A673 (cell line): ENCODE measurements at regions not wholly inside any gene's neighbourhood (a gene's known extent, or its start where the extent isn't known, plus 50 kb on each side); places are given as distances from the start of the nearest gene placed in this dataset.
A peak's percentile ranks its signal among the peaks of the same experiment; 100 is the strongest.

Experiments used
- BruUV-seq: library from RNA; stranded (reverse); fragments of 400-500 nt; replicated peaks from 2 replicates; lab custom pipeline; 2021; lab: Mats Ljungman, UMichigan
- CTCF ChIA-PET: fragments of 300-600 bp; sonication (Branson Sonifier 250); formaldehyde crosslinking; loops from one replicate; lab custom pipeline; 2022; ENCODE audit warnings: antibody characterized with exemption; lab: Charles Lee
- POLR2A ChIA-PET: fragments of 300-600 bp; sonication (Branson Sonifier 250); formaldehyde crosslinking; loops from one replicate; lab custom pipeline; 2022; ENCODE audit warnings: antibody characterized with exemption; ENCODE audit not compliant: low non-redundant PET; lab: Charles Lee
- DNase-seq: peaks from one replicate; pipeline ENCODE4 v3.0.0-alpha.2; 2015; ENCODE audit warnings: low spot score
- H3K27ac ChIP-seq: fragments of 200-600 bp; sonication (generic); 2 replicates; pipeline ENCODE4 v1.5.1; 2016; ENCODE audit warnings: mixed run types, low read depth, mild to moderate bottlenecking, mixed read lengths, antibody characterized with exemption, low read length; ENCODE audit not compliant: poor library complexity, severe bottlenecking
- H3K27me3 ChIP-seq: fragments of 200-600 bp; sonication (generic); replicated peaks from 2 replicates; pipeline ENCODE4 v1.6.1; 2017; ENCODE audit warnings: mixed run types, low read depth, mild to moderate bottlenecking, mixed read lengths, antibody characterized with exemption, low read length; ENCODE audit not compliant: insufficient read depth, poor library complexity
- H3K36me3 ChIP-seq: fragments of 200-600 bp; sonication (generic); 2 replicates; pipeline ENCODE4 v1.6.1; 2016; ENCODE audit warnings: mixed run types, mild to moderate bottlenecking, mixed read lengths, antibody characterized with exemption, low read length; ENCODE audit not compliant: insufficient read depth, poor library complexity, severe bottlenecking
- H3K4me1 ChIP-seq: fragments of 200-600 bp; sonication (generic); 2 replicates; pipeline ENCODE4 v1.6.1; 2017; ENCODE audit warnings: mixed run types, mild to moderate bottlenecking, mixed read lengths, antibody characterized with exemption, low read length; ENCODE audit not compliant: insufficient read depth, poor library complexity, severe bottlenecking
- H3K4me3 ChIP-seq: fragments of 200-600 bp; sonication (generic); 2 replicates; pipeline ENCODE4 v1.5.1; 2016; ENCODE audit warnings: low read depth, mixed run types, mild to moderate bottlenecking, mixed read lengths, low read length; ENCODE audit not compliant: poor library complexity, severe bottlenecking
- H3K9me3 ChIP-seq: fragments of 200-600 bp; sonication (generic); 2 replicates; pipeline ENCODE4 v1.6.1; 2016; ENCODE audit warnings: mixed run types, low read depth, mild to moderate bottlenecking, mixed read lengths, antibody characterized with exemption, low read length; ENCODE audit not compliant: poor library complexity, severe bottlenecking
- EZH2 ChIP-seq: fragments of 200-600 bp; sonication (generic); IDR thresholded peaks from 2 replicates; pipeline ENCODE4 v1.6.1; 2017; ENCODE audit warnings: borderline replicate concordance, low read depth, mild to moderate bottlenecking, mixed read lengths, antibody characterized with exemption, low read length; ENCODE audit not compliant: poor library complexity, severe bottlenecking
- intact Hi-C: fragments of 100-400 bp; cut with micrococcal nuclease; formaldehyde crosslinking; loops from one replicate; pipeline ENCODE4 v1.10.0; 2022; ENCODE audit not compliant: unreplicated experiment
- TF ChIP-seq, protein P1 (sequence below): fragments of 300-800, 200-600 bp; sonication (generic); conservative IDR thresholded peaks from 2 replicates; pipeline ENCODE4 v1.5.1; 2017; ENCODE audit warnings: low read depth, mild to moderate bottlenecking, antibody characterized with exemption, low read length, moderate library complexity, mixed read lengths

DNA sequence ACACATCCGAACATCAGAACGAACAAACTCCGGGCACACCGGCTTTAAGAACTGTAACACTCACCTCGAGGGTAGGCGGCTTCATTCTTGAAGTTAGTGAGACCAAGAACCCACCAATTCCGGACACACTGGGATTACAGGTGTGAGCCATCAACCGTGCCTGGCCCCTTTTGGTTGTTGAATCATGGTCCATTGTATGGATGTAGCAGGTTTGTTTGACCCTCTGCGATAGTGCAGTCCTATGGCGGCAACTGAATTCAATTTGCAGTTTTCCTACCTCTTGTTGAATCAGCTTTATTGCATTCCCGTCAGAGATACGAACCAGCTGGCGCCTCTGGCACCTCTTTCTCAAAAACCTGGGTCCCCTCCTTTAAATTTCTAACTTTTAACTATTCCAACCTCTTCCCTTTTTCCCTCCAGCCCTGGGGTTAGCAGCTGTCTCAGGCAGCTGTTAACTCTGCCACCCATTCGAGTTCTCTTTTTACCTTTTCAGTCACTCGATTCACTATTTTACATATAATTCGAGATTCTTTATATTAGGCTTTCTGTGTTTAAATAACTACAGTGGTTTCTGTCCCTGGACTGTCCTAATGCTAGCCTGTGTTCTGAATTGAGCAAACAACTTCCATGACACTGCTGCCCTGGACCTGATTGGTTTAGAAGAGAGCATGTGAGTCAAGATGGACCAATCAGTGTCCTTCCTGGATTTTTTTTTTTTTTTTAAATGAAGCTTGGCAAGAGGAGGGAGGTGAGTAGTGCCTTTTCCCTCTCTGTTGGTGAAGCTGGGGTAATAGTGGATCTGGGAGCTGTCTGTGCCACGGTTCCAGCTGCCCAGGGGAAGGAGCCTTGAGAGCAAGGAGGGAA lies 261.5 kb downstream of the PCNX1 start:
- Histone ChIP-seq H3K36me3 (no peaks in the 10 kb centered on the region), H3K4me1 (peaks cover 26% of the 10 kb centered on the region), H3K4me3 (no peak overlapping the region), H3K27me3 (no peaks in the 10 kb centered on the region), H3K27ac (no peak overlapping the region), H3K9me3 (no peaks in the 10 kb centered on the region)
- ChIA-PET CTCF (interaction anchor here (0.6 to 1.1 kb wide), 3 partner anchors 26 to 584 kb away, joined by 3 to 5 read pairs (median 3); no protein-coding TSS in a partner anchor), POLR2A (interaction anchor here (0.6 kb wide), 1 partner anchor 71 kb away, joined by 11 read pairs; no protein-coding TSS in a partner anchor)
- peak; percentile 32 for DNase-seq
- intact Hi-C loops = no loop called here
- TF ChIP-seq, protein P1, sequence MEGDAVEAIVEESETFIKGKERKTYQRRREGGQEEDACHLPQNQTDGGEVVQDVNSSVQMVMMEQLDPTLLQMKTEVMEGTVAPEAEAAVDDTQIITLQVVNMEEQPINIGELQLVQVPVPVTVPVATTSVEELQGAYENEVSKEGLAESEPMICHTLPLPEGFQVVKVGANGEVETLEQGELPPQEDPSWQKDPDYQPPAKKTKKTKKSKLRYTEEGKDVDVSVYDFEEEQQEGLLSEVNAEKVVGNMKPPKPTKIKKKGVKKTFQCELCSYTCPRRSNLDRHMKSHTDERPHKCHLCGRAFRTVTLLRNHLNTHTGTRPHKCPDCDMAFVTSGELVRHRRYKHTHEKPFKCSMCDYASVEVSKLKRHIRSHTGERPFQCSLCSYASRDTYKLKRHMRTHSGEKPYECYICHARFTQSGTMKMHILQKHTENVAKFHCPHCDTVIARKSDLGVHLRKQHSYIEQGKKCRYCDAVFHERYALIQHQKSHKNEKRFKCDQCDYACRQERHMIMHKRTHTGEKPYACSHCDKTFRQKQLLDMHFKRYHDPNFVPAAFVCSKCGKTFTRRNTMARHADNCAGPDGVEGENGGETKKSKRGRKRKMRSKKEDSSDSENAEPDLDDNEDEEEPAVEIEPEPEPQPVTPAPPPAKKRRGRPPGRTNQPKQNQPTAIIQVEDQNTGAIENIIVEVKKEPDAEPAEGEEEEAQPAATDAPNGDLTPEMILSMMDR = no peak
- TF ChIP-seq EZH2 = no peak
- no TSS peak for BruUV-seq

DNA sequence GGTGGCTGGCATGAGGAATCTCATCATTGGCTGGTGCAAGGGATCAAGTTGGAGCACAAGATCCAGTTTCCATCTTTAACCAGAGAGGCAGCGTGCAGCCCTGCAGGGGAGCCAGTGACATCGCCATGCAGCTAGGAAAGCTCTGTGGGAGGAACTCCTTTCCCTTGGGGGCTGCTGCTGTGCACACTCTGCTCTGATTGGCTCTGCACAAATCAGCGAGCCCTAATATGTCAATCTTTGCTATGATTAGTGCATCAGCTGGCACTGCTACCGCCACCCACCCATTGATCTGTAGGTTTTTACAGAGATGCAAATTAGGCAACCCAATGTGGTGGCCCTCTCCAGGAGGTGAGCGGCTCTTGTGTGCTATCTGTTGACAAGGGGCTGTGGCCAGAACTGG lies 262.6 kb downstream of the PCNX1 start:
- Histone ChIP-seq H3K27ac (no peak overlapping the region), H3K4me1 (peaks cover 26% of the 10 kb centered on the region), H3K4me3 (no peak overlapping the region), H3K27me3 (no peaks in the 10 kb centered on the region), H3K36me3 (no peaks in the 10 kb centered on the region), H3K9me3 (no peaks in the 10 kb centered on the region)
- no peak for TF ChIP-seq EZH2
- TF ChIP-seq, protein P1 = no peak
- intact Hi-C loops = no loop called here
- POLR2A ChIA-PET = no interaction called here
- CTCF ChIA-PET = interaction anchor here (1.1 kb wide), 1 partner anchor 27 kb away, joined by 3 read pairs; no protein-coding TSS in a partner anchor
- peak; percentile 60 for DNase-seq
- BruUV-seq = no TSS peak

DNA sequence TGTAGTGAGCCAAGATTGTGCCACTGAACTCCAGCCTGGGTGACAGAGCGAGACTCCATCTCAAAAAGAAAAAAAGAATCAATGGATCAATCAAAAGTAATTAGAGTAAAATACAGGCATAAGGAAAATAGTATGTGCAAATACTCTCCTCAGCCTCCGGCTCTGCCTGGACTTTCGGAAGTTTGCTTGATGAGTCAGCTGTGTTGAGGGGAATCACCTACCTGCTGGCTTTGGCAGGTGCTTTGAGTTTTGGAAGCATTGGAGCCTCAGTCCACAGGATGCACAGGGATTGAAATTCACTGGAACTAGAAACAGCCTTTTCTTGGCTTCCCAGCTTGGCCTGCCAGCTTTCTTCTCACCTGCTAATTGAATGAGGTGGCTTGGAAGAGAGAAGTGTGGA lies 268.2 kb downstream of the PCNX1 start:
- intact Hi-C loops = no loop called here
- no peak for TF ChIP-seq EZH2
- TF ChIP-seq, protein P1 = no peak
- H3K4me1 ChIP-seq = peaks cover under 1% of the 10 kb centered on the region
- CTCF ChIA-PET = no interaction called here
- no TSS peak for BruUV-seq
- POLR2A ChIA-PET = no interaction called here
- no peaks in the 10 kb centered on the region for H3K27me3 ChIP-seq
- no peak for DNase-seq
- H3K27ac ChIP-seq = no peak overlapping the region
- no peaks in the 10 kb centered on the region for H3K36me3 ChIP-seq
- H3K4me3 ChIP-seq = no peak overlapping the region
- no peaks in the 10 kb centered on the region for H3K9me3 ChIP-seq
